WTC11 (cell line): ENCODE measurements at regions not wholly inside any gene's neighbourhood (a gene's known extent, or its start where the extent isn't known, plus 50 kb on each side); places are given as distances from the start of the nearest gene placed in this dataset.

Source experiments
- ATAC-seq: fragments of 200-7000 bp; cut with Tn5 transposase; 2 replicates; pipeline ENCODE4 v1.10.0; 2021; ENCODE audit warnings: mild to moderate bottlenecking, moderate library complexity
- CTCF ChIA-PET: fragments of 300-600 bp; sonication (Branson Sonifier 250); formaldehyde crosslinking; loops from one replicate; lab custom pipeline; 2021; ENCODE audit warnings: antibody characterized with exemption; lab: Charles Lee
- POLR2A ChIA-PET: fragments of 350-600 bp; sonication (Branson Sonifier 250); formaldehyde crosslinking; loops from one replicate; lab custom pipeline; 2021; ENCODE audit warnings: antibody characterized with exemption; lab: Charles Lee
- DNase-seq: peaks from one replicate; pipeline ENCODE4 v3.0.0; 2021; ENCODE audit warnings: low spot score
- H3K27ac Mint-ChIP-seq: 2 replicates; pipeline ENCODE4 v1.8.0; 2021; ENCODE audit warnings: mixed read lengths
- H3K27me3 Mint-ChIP-seq: 2 replicates; pipeline ENCODE4 v1.8.0; 2021; ENCODE audit warnings: low read depth, mild to moderate bottlenecking, moderate library complexity, mixed read lengths
- H3K36me3 Mint-ChIP-seq: 2 replicates; pipeline ENCODE4 v1.8.0; 2021; ENCODE audit warnings: mixed read lengths
- H3K4me1 Mint-ChIP-seq: 2 replicates; pipeline ENCODE4 v1.8.0; 2022; ENCODE audit warnings: mixed read lengths
- H3K4me3 Mint-ChIP-seq: 2 replicates; pipeline ENCODE4 v1.8.0; 2021; ENCODE audit warnings: mild to moderate bottlenecking, moderate library complexity, mixed read lengths
- H3K9me3 Mint-ChIP-seq: 2 replicates; pipeline ENCODE4 v1.8.0; 2021; ENCODE audit warnings: mixed read lengths
- ATF3 ChIP-seq: sonication (generic); formaldehyde crosslinking; conservative IDR thresholded peaks from 2 replicates; pipeline ENCODE4 v1.8.1; 2022; ENCODE audit warnings: mild to moderate bottlenecking, missing genetic modification reagents
- E2F4 ChIP-seq: sonication (generic); formaldehyde crosslinking; IDR thresholded peaks from 2 replicates; pipeline ENCODE4 v1.8.1; 2022; ENCODE audit warnings: low read depth, mild to moderate bottlenecking, moderate library complexity, missing genetic modification reagents, borderline replicate concordance
- ELF4 ChIP-seq: sonication (generic); formaldehyde crosslinking; IDR thresholded peaks from 2 replicates; pipeline ENCODE4 v1.8.1; 2022; ENCODE audit warnings: low read depth, mild to moderate bottlenecking, moderate library complexity, missing genetic modification reagents
- ERG ChIP-seq: fragments of 250-450 bp; sonication (Bioruptor Pico); IDR thresholded peaks from 2 replicates; pipeline ENCODE4 v1.8.0; 2021; ENCODE audit warnings: mild to moderate bottlenecking
- FOXK1 ChIP-seq: sonication (generic); formaldehyde crosslinking; IDR thresholded peaks from 2 replicates; pipeline ENCODE4 v1.8.0; 2022; ENCODE audit warnings: mild to moderate bottlenecking, moderate library complexity, missing genetic modification reagents
- FOXP1 ChIP-seq: sonication (generic); formaldehyde crosslinking; IDR thresholded peaks from 2 replicates; pipeline ENCODE4 v1.8.0; 2022; ENCODE audit warnings: missing genetic modification reagents, mild to moderate bottlenecking, moderate library complexity, borderline replicate concordance
- HMGA2 ChIP-seq: fragments of 250-450 bp; sonication (Bioruptor Pico); IDR thresholded peaks from 2 replicates; pipeline ENCODE4 v1.4.0; 2021; ENCODE audit warnings: mild to moderate bottlenecking, moderate library complexity
- IRF2 ChIP-seq: sonication (generic); formaldehyde crosslinking; IDR thresholded peaks from 2 replicates; pipeline ENCODE4 v1.8.0; 2022; ENCODE audit warnings: low read depth, missing genetic modification reagents, borderline replicate concordance
- NFATC4 ChIP-seq: fragments of 250-450 bp; sonication (Bioruptor Pico); IDR thresholded peaks from 2 replicates; pipeline ENCODE4 v1.9.0; 2021; ENCODE audit warnings: mild to moderate bottlenecking
- NFYB ChIP-seq: sonication (generic); formaldehyde crosslinking; conservative IDR thresholded peaks from 2 replicates; pipeline ENCODE4 v1.8.0; 2022; ENCODE audit warnings: low read depth, missing genetic modification reagents
- PREB ChIP-seq: sonication (generic); formaldehyde crosslinking; IDR thresholded peaks from 2 replicates; pipeline ENCODE4 v1.8.1; 2022; ENCODE audit warnings: mild to moderate bottlenecking, missing genetic modification reagents, moderate library complexity, borderline replicate concordance
- STAT6 ChIP-seq: sonication (generic); formaldehyde crosslinking; conservative IDR thresholded peaks from 2 replicates; pipeline ENCODE4 v1.8.1; 2023; ENCODE audit warnings: mild to moderate bottlenecking, low read depth, missing genetic modification reagents, moderate library complexity
- TEAD1 ChIP-seq: sonication (generic); formaldehyde crosslinking; IDR thresholded peaks from 2 replicates; pipeline ENCODE4 v1.8.0; 2022; ENCODE audit warnings: mild to moderate bottlenecking, missing genetic modification reagents
- TEAD4 ChIP-seq: sonication (generic); formaldehyde crosslinking; IDR thresholded peaks from 2 replicates; pipeline ENCODE4 v1.8.0; 2022; ENCODE audit warnings: mild to moderate bottlenecking, missing genetic modification reagents
- ZNF232 ChIP-seq: sonication (generic); formaldehyde crosslinking; IDR thresholded peaks from 2 replicates; pipeline ENCODE4 v1.8.0; 2022; ENCODE audit warnings: mild to moderate bottlenecking, missing genetic modification reagents
- ZNF263 ChIP-seq: sonication (generic); formaldehyde crosslinking; IDR thresholded peaks from 2 replicates; pipeline ENCODE4 v1.8.1; 2022; ENCODE audit warnings: low read depth, mild to moderate bottlenecking, moderate library complexity, missing genetic modification reagents
- ZNF416 ChIP-seq: fragments of 250-450 bp; sonication (Bioruptor Pico); IDR thresholded peaks from 2 replicates; pipeline ENCODE4 v1.9.0; 2021; ENCODE audit warnings: mild to moderate bottlenecking, inconsistent platforms
- ZNF423 ChIP-seq: fragments of 250-450 bp; sonication (Bioruptor Pico); IDR thresholded peaks from 2 replicates; pipeline ENCODE4 v2.1.2; 2022; ENCODE audit warnings: mild to moderate bottlenecking, moderate library complexity

GRCh38 chr1:112312315-112312714, 83.7 kb upstream of the CTTNBP2NL start:
- ATAC-seq, result peak; percentile 43; the same call in 1 of the 2 replicates
- TF ChIP-seq ELF4 (CRISPR knock-in tag), result no peak
- TF ChIP-seq ERG (CRISPR knock-in tag), result no peak
- no peak for TF ChIP-seq E2F4 (CRISPR knock-in tag)
- no peak for TF ChIP-seq IRF2
- TF ChIP-seq TEAD4 (CRISPR knock-in tag), result no peak
- no peak for TF ChIP-seq STAT6
- no peak for TF ChIP-seq ZNF416 (CRISPR knock-in tag)
- TF ChIP-seq ATF3 (CRISPR knock-in tag), result no peak
- TF ChIP-seq HMGA2 (CRISPR knock-in tag), result no peak
- no peak for TF ChIP-seq FOXP1 (CRISPR knock-in tag)
- TF ChIP-seq NFATC4 (CRISPR knock-in tag), result no peak
- no peak for TF ChIP-seq NFYB (CRISPR knock-in tag)
- TF ChIP-seq FOXK1 (CRISPR knock-in tag), result no peak
- no peak for TF ChIP-seq ZNF263 (CRISPR knock-in tag)
- TF ChIP-seq PREB (CRISPR knock-in tag), result no peak
- no peak for TF ChIP-seq ZNF232 (CRISPR knock-in tag)
- Mint-ChIP-seq H3K4me1 (peaks cover 27% of the 10 kb centered on the region), H3K4me3 (no peak overlapping the region), H3K27me3 (no peaks in the 10 kb centered on the region; the same call in 1 of the 2 replicates), H3K27ac (no peak overlapping the region), H3K36me3 (no peaks in the 10 kb centered on the region), H3K9me3 (0 out of 2 replicates have a peak, but pooled peaks cover 5% of the 10 kb centered on the region)
- CTCF ChIA-PET, result interaction anchor here (1.0 to 3.0 kb wide), 4 partner anchors 14 to 57 kb away, joined by 3 to 23 read pairs (median 12); no protein-coding TSS in a partner anchor
- no peak for DNase-seq
- POLR2A ChIA-PET, result no interaction called here

GRCh38 chr1:112312879-112313278, 83.1 kb upstream of the CTTNBP2NL start:
- H3K9me3 Mint-ChIP-seq, result 0 out of 2 replicates have a peak, but pooled peaks cover 5% of the 10 kb centered on the region
- ChIA-PET POLR2A (no interaction called here), CTCF (interaction anchor here (1.0 to 3.0 kb wide), 4 partner anchors 14 to 57 kb away, joined by 3 to 23 read pairs (median 12); no protein-coding TSS in a partner anchor)
- ATAC-seq (no peak), DNase-seq (no peak)
- peaks cover 27% of the 10 kb centered on the region for H3K4me1 Mint-ChIP-seq
- no peak overlapping the region for H3K4me3 Mint-ChIP-seq
- H3K27me3 Mint-ChIP-seq, result no peaks in the 10 kb centered on the region; the same call in 1 of the 2 replicates
- TF ChIP-seq TEAD1 (CRISPR knock-in tag) (no peak), ZNF423 (CRISPR knock-in tag) (peak; percentile 51; the same call in 1 of the 2 replicates)
- H3K36me3 Mint-ChIP-seq, result no peaks in the 10 kb centered on the region
- no peak overlapping the region for H3K27ac Mint-ChIP-seq
